Mucosa of descending colon (tissue), 3 donors: ENCODE measurements at regions not wholly inside any gene's neighbourhood (a gene's known extent, or its start where the extent isn't known, plus 50 kb on each side); places are given as distances from the start of the nearest gene placed in this dataset.

Experiments used
- ATAC-seq: fragments of 200-7000 bp; cut with Tn5 transposase; one replicate; pipeline ENCODE4 v1.9.1; 2020; ENCODE audit warnings: mild to moderate bottlenecking, moderate library complexity
- DNase-seq, 3 donors: peaks; one replicate each; pipeline ENCODE4 v3.0.0-alpha.2; 2020
- H3K36me3 ChIP-seq: fragments of 200-600 bp; one replicate; pipeline ENCODE4 v1.8.0; 2021; ENCODE audit warnings: low read depth, mild to moderate bottlenecking
- H3K4me1 ChIP-seq: fragments of 200-600 bp; one replicate; pipeline ENCODE4 v1.8.0; 2021; ENCODE audit warnings: low read depth, mild to moderate bottlenecking
- H3K4me3 ChIP-seq: fragments of 200-600 bp; one replicate; pipeline ENCODE4 v1.8.0; 2021; ENCODE audit warnings: mild to moderate bottlenecking
- H3K9me3 ChIP-seq: fragments of 200-600 bp; one replicate; pipeline ENCODE4 v1.8.0; 2021; ENCODE audit warnings: mild to moderate bottlenecking
- CTCF ChIP-seq: fragments of 200-600 bp; IDR thresholded peaks from one replicate; pipeline ENCODE4 v1.8.0; 2022; ENCODE audit warnings: antibody characterized with exemption, mild to moderate bottlenecking
- intact Hi-C, 2 donors: fragments of 100-400 bp; cut with DNase I in 1 of 2; cut with micrococcal nuclease in 1 of 2; formaldehyde crosslinking; loops; one replicate each; pipeline versions ENCODE4 v1.11.0 to v1.11.1; 2022; cut with DNase I, micrococcal nuclease
- donor health status: DM: no; HTN: no; CAD: no; lungs with moderate emphysema.
- donor health status: DM: no; HTN: no; CAD: no.
- donor health status: DM: no; HTN: yes; CAD: no.

GRCh38 chr5:89407054-89407453 lies 524.1 kb upstream of the MEF2C start:
- Histone ChIP-seq H3K4me1 (no peaks in the 10 kb centered on the region), H3K36me3 (no peaks in the 10 kb centered on the region), H3K9me3 (no peaks in the 10 kb centered on the region), H3K4me3 (no peak overlapping the region)
- ATAC-seq (no peak), DNase-seq (no peak)
- intact Hi-C loops, result no loop called here
- no peak for TF ChIP-seq CTCF

DNA sequence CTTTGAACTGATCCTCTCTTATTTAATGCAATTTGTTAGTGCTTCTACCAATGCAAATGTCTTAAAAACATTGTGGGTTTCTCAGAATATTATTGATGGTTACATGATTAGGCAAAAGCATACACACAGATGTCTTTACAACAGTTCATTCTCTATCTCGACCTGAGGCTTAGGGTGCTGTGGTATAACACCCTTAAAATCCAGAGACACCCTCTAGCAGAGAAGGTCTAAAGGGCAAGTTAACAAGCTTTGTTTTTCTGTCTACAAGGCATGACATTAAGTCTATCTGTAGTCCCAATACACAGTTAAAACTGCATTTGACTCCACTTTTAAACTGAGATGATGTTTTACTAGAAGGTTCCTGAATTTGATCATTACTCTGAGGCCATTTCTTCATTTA lies 518.7 kb upstream of the MEF2C start:
- no peak for TF ChIP-seq CTCF
- Histone ChIP-seq H3K9me3 (no peaks in the 10 kb centered on the region), H3K4me3 (no peak overlapping the region), H3K4me1 (no peaks in the 10 kb centered on the region), H3K36me3 (no peaks in the 10 kb centered on the region)
- ATAC-seq, result no peak
- intact Hi-C loops, result no loop called here
- no peak for DNase-seq

GRCh38 chr5:89401012-89401411 lies 518.0 kb upstream of the MEF2C start:
- no peak for TF ChIP-seq CTCF
- ATAC-seq, result no peak

GRCh38 chr5:89399548-89399947 lies 516.6 kb upstream of the MEF2C start:
- Histone ChIP-seq H3K36me3 (no peaks in the 10 kb centered on the region), H3K9me3 (no peaks in the 10 kb centered on the region), H3K4me3 (no peak overlapping the region), H3K4me1 (no peaks in the 10 kb centered on the region)
- DNase-seq (no peak), ATAC-seq (no peak)
- TF ChIP-seq CTCF, result no peak
- intact Hi-C loops, result no loop called here

More at GRCh38 chr5:89401012-89401411, 518.0 kb upstream of the MEF2C start:
- H3K4me3 ChIP-seq, result no peak overlapping the region
- no peak for DNase-seq
- intact Hi-C loops, result no loop called here
- H3K9me3 ChIP-seq, result no peaks in the 10 kb centered on the region
- H3K4me1 ChIP-seq, result no peaks in the 10 kb centered on the region
- H3K36me3 ChIP-seq, result no peaks in the 10 kb centered on the region

- H3K36me3 ChIP-seq, result no peaks in the 10 kb centered on the region
- DNase-seq (no peak), ATAC-seq (peak; percentile 82)
Observed at GRCh38 chr5:89397096-89397495, 514.1 kb upstream of the MEF2C start.

More at GRCh38 chr5:89397096-89397495, 514.1 kb upstream of the MEF2C start:
- H3K9me3 ChIP-seq, result no peaks in the 10 kb centered on the region
- no peaks in the 10 kb centered on the region for H3K4me1 ChIP-seq
- no peak overlapping the region for H3K4me3 ChIP-seq
- no peak for TF ChIP-seq CTCF
- intact Hi-C loops, result no loop called here
